ENCODE measurements at regions not wholly inside any gene's neighbourhood (a gene's known extent, or its start where the extent isn't known, plus 50 kb on each side); places are given as distances from the start of the nearest gene placed in this dataset.

DNA sequence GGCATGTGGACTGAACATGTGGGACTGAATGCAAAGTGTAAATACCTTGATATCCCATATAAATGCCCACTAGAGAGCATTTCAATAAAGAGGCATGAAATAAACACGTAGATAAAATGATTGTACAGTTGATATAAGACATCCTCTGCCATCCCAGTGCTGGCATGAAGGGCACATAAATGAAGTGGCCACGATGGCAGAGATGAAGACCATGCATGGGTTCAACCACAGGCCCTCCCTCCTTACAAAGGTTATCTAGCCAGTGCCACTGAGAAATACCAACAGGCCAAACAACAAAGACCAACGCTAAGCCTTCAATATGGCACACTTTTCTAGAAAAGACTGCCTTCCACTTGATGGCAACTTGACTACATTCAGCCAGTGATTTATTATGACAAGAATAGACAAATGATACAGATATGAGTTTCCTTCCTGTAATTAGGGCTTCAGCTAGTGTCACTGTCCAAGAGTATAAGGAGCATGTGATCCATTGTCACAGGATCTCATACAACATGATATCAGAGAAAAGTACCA is 493.9 kb upstream of the MAP2 start:
- TF ChIP-seq, protein P1, sequence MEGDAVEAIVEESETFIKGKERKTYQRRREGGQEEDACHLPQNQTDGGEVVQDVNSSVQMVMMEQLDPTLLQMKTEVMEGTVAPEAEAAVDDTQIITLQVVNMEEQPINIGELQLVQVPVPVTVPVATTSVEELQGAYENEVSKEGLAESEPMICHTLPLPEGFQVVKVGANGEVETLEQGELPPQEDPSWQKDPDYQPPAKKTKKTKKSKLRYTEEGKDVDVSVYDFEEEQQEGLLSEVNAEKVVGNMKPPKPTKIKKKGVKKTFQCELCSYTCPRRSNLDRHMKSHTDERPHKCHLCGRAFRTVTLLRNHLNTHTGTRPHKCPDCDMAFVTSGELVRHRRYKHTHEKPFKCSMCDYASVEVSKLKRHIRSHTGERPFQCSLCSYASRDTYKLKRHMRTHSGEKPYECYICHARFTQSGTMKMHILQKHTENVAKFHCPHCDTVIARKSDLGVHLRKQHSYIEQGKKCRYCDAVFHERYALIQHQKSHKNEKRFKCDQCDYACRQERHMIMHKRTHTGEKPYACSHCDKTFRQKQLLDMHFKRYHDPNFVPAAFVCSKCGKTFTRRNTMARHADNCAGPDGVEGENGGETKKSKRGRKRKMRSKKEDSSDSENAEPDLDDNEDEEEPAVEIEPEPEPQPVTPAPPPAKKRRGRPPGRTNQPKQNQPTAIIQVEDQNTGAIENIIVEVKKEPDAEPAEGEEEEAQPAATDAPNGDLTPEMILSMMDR (conservative IDR thresholded peaks at IDR 0.05) = no peak
- no peak for TF ChIP-seq EZH2 (IDR thresholded peaks at IDR 0.05; ENCODE audit: low read depth)
